PC-9 (cell line): ENCODE measurements at regions not wholly inside any gene's neighbourhood (a gene's known extent, or its start where the extent isn't known, plus 50 kb on each side); places are given as distances from the start of the nearest gene placed in this dataset.

Source experiments
- BruUV-seq: library from RNA; stranded (reverse); fragments of 400-500 nt; replicated peaks from 2 replicates; lab custom pipeline; 2021; lab: Mats Ljungman, UMichigan
- CTCF ChIA-PET: fragments of 300-600 bp; sonication (Branson Sonifier 250); formaldehyde crosslinking; loops from one replicate; lab custom pipeline; 2022; ENCODE audit warnings: antibody characterized with exemption; lab: Charles Lee
- POLR2A ChIA-PET: fragments of 300-600 bp; sonication (Branson Sonifier 250); formaldehyde crosslinking; loops from one replicate; lab custom pipeline; 2022; ENCODE audit warnings: antibody characterized with exemption; ENCODE audit not compliant: unreplicated experiment; lab: Charles Lee
- DNase-seq, 2 experiments: peaks; one replicate each; pipeline versions ENCODE4 v3.0.0 to v3.0.0-alpha.2; 2015 to 2022; ENCODE audit warnings: mixed read lengths in 1 of 2
- H2AFZ ChIP-seq: fragments of 200-600 bp; sonication (generic); 2 replicates; pipeline ENCODE4 v1.8.1; 2017; ENCODE audit warnings: antibody characterized with exemption
- H3F3A ChIP-seq: fragments of 200-600 bp; sonication (generic); 2 replicates; pipeline ENCODE4 v1.8.1; 2017; ENCODE audit warnings: antibody characterized with exemption, mild to moderate bottlenecking, low read depth; ENCODE audit not compliant: insufficient read depth
- H3K27ac ChIP-seq: fragments of 200-600 bp; sonication (generic); 2 replicates; pipeline ENCODE4 v1.6.1; 2016; ENCODE audit warnings: mixed run types
- H3K27me3 ChIP-seq: fragments of 200-600 bp; sonication (generic); 2 replicates; pipeline ENCODE4 v1.6.1; 2016; ENCODE audit warnings: low read depth, mixed run types; ENCODE audit not compliant: insufficient read depth
- H3K36me3 ChIP-seq: fragments of 200-600 bp; sonication (generic); 2 replicates; pipeline ENCODE4 v1.6.1; 2016; ENCODE audit warnings: low read depth, mixed run types
- H3K4me1 ChIP-seq: fragments of 200-600 bp; sonication (generic); replicated peaks from 2 replicates; pipeline ENCODE4 v1.6.1; 2016; ENCODE audit warnings: mixed run types; ENCODE audit not compliant: insufficient read depth
- H3K4me2 ChIP-seq: fragments of 200-600 bp; sonication (generic); 2 replicates; pipeline ENCODE4 v1.6.1; 2017; ENCODE audit warnings: mixed run types
- H3K4me3 ChIP-seq: fragments of 200-600 bp; sonication (generic); 2 replicates; pipeline ENCODE4 v1.6.1; 2016; ENCODE audit warnings: mixed run types
- H3K79me2 ChIP-seq: fragments of 200-600 bp; sonication (generic); 2 replicates; pipeline ENCODE4 v1.6.1; 2017; ENCODE audit warnings: low read depth, mixed run types
- H3K9me2 ChIP-seq: fragments of 200-600 bp; sonication (generic); 2 replicates; pipeline ENCODE4 v1.8.1; 2017; ENCODE audit warnings: mild to moderate bottlenecking; ENCODE audit not compliant: insufficient read depth
- H3K9me3 ChIP-seq: fragments of 200-600 bp; sonication (generic); 2 replicates; pipeline ENCODE4 v1.8.1; 2016; ENCODE audit warnings: low read depth; ENCODE audit not compliant: insufficient read depth
- H4K20me1 ChIP-seq: fragments of 200-600 bp; sonication (generic); 2 replicates; pipeline ENCODE4 v1.8.1; 2017; ENCODE audit not compliant: insufficient read depth
- CTCF ChIP-seq: fragments of 200-600 bp; sonication (generic); conservative IDR thresholded peaks from 2 replicates; pipeline ENCODE4 v1.6.1; 2017; ENCODE audit warnings: mixed run types, antibody characterized with exemption, mild to moderate bottlenecking, moderate library complexity
- EZH2 ChIP-seq: fragments of 200-600 bp; sonication (generic); IDR thresholded peaks from 2 replicates; pipeline ENCODE4 v1.8.0; 2017; ENCODE audit warnings: antibody characterized with exemption, low read depth
- intact Hi-C: fragments of 100-400 bp; cut with micrococcal nuclease; formaldehyde crosslinking; loops from one replicate; pipeline ENCODE4 v1.10.0; 2022; ENCODE audit not compliant: unreplicated experiment

DNA sequence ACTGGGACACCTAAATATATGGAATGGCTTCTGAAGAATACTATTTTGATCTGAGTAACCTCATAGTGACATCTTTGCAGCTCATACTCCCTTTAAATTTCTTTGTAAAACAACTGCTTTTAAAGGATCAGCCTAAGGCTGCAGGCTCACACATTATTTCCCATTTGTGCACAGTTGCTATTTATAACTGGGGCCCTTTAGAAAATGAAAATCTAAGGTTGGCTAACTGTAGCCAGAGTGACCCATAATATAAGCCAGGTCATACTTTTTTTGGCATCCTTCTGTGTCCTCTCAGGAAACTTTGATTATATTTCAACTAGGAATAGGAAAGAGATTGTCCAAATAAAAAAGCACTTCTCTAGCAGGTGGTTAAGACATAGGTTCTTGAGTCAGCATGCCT lies 123.6 kb upstream of the RASGEF1B start:
- Histone ChIP-seq H3K4me3 (no peak overlapping the region), H3K27me3 (no peaks in the 10 kb centered on the region), H3K27ac (no peak overlapping the region), H3K9me3 (no peaks in the 10 kb centered on the region), H3K4me2 (no peak overlapping the region), H3K36me3 (no peaks in the 10 kb centered on the region), H4K20me1 (no peaks in the 10 kb centered on the region), H3K4me1 (no peaks in the 10 kb centered on the region), H2AFZ (no peak overlapping the region), H3K9me2 (no peaks in the 10 kb centered on the region), H3K79me2 (no peaks in the 10 kb centered on the region), H3F3A (no peaks in the 10 kb centered on the region)
- TF ChIP-seq EZH2 (no peak), CTCF (no peak)
- POLR2A ChIA-PET = no interaction called here
- intact Hi-C loops = no loop called here
- BruUV-seq = no TSS peak
- CTCF ChIA-PET = no interaction called here
- DNase-seq = no peak

- Histone ChIP-seq H4K20me1 (no peaks in the 10 kb centered on the region), H3K27me3 (no peaks in the 10 kb centered on the region), H3K9me3 (no peaks in the 10 kb centered on the region), H3K27ac (no peak overlapping the region), H3K79me2 (no peaks in the 10 kb centered on the region), H3K4me1 (no peaks in the 10 kb centered on the region), H3K4me3 (no peak overlapping the region), H3F3A (no peaks in the 10 kb centered on the region), H3K36me3 (no peaks in the 10 kb centered on the region), H2AFZ (no peak overlapping the region), H3K4me2 (no peak overlapping the region), H3K9me2 (no peaks in the 10 kb centered on the region)
- BruUV-seq = no TSS peak
- ChIA-PET POLR2A (no interaction called here), CTCF (no interaction called here)
- TF ChIP-seq CTCF = no peak
- TF ChIP-seq EZH2 = no peak
- DNase-seq = no peak
- intact Hi-C loops = no loop called here
Measured at GRCh38 chr4:81594490-81595159, 122.9 kb upstream of the RASGEF1B start.

- TF ChIP-seq CTCF (no peak), EZH2 (no peak)
- DNase-seq = no peak
- Histone ChIP-seq H3K79me2 (no peaks in the 10 kb centered on the region), H3K4me1 (no peaks in the 10 kb centered on the region), H3K9me2 (no peaks in the 10 kb centered on the region), H3F3A (no peaks in the 10 kb centered on the region), H3K36me3 (no peaks in the 10 kb centered on the region), H2AFZ (no peak overlapping the region), H3K9me3 (no peaks in the 10 kb centered on the region), H3K4me3 (no peak overlapping the region), H3K4me2 (no peak overlapping the region), H3K27me3 (no peaks in the 10 kb centered on the region), H4K20me1 (no peaks in the 10 kb centered on the region), H3K27ac (no peak overlapping the region)
- BruUV-seq = no TSS peak
- CTCF ChIA-PET = no interaction called here
- intact Hi-C loops = no loop called here
- POLR2A ChIA-PET = no interaction called here
Measured at GRCh38 chr4:81592701-81593100, 121.0 kb upstream of the RASGEF1B start.
